A673 (cell line): ENCODE measurements at regions not wholly inside any gene's neighbourhood (a gene's known extent, or its start where the extent isn't known, plus 50 kb on each side); places are given as distances from the start of the nearest gene placed in this dataset.

ENCODE experiments used
- EZH2 ChIP-seq: fragments of 200-600 bp; sonication (generic); IDR thresholded peaks from 2 replicates; pipeline ENCODE4 v1.6.1; 2017; ENCODE audit warnings: borderline replicate concordance, low read depth, mild to moderate bottlenecking, mixed read lengths, antibody characterized with exemption, low read length; ENCODE audit not compliant: poor library complexity, severe bottlenecking
- TF ChIP-seq, protein P1 (sequence below): fragments of 300-800, 200-600 bp; sonication (generic); conservative IDR thresholded peaks from 2 replicates; pipeline ENCODE4 v1.5.1; 2017; ENCODE audit warnings: low read depth, mild to moderate bottlenecking, antibody characterized with exemption, low read length, moderate library complexity, mixed read lengths

DNA sequence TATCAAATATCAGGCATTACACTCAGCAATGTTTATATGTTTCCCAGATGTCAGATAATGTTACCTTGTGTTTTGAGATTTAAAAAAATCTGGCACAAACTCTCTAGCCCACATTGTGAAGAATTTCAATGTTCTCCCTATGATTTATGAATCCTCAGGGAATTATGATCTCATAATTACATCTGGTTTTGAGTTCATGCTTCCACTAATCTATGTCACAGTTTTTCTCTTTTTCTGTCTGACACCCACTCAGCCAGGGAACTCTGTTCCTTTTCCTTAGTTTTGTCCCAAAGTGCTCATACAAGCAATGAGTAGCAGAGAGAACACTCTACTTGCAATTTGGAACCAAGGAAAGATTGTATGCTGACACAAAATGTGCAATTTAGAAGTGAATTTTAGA is 212.1 kb upstream of the POF1B start:
- TF ChIP-seq, protein P1, sequence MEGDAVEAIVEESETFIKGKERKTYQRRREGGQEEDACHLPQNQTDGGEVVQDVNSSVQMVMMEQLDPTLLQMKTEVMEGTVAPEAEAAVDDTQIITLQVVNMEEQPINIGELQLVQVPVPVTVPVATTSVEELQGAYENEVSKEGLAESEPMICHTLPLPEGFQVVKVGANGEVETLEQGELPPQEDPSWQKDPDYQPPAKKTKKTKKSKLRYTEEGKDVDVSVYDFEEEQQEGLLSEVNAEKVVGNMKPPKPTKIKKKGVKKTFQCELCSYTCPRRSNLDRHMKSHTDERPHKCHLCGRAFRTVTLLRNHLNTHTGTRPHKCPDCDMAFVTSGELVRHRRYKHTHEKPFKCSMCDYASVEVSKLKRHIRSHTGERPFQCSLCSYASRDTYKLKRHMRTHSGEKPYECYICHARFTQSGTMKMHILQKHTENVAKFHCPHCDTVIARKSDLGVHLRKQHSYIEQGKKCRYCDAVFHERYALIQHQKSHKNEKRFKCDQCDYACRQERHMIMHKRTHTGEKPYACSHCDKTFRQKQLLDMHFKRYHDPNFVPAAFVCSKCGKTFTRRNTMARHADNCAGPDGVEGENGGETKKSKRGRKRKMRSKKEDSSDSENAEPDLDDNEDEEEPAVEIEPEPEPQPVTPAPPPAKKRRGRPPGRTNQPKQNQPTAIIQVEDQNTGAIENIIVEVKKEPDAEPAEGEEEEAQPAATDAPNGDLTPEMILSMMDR, result no peak
- no peak for TF ChIP-seq EZH2
